H9 (cell line): ENCODE measurements at regions not wholly inside any gene's neighbourhood (a gene's known extent, or its start where the extent isn't known, plus 50 kb on each side); places are given as distances from the start of the nearest gene placed in this dataset.

ENCODE experiments used
- DNase-seq: peaks from one replicate; pipeline ENCODE4 v3.0.0-alpha.2; 2017
- H2AFZ ChIP-seq: one replicate; pipeline ENCODE4 v1.6.1; 2013; ENCODE audit warnings: mild to moderate bottlenecking, low read length, control low read depth, moderate library complexity
- H2AK5ac ChIP-seq: 2 replicates; pipeline ENCODE4 v1.6.1; 2013; ENCODE audit warnings: low read length, control low read depth, mixed read lengths; ENCODE audit not compliant: insufficient read length
- H2BK120ac ChIP-seq: one replicate; pipeline ENCODE4 v1.6.1; 2013; ENCODE audit warnings: low read depth, mild to moderate bottlenecking, low read length, control low read depth, inconsistent platforms; ENCODE audit not compliant: poor library complexity, severe bottlenecking
- H2BK12ac ChIP-seq: 2 replicates; pipeline ENCODE4 v1.6.1; 2013; ENCODE audit warnings: low read length, control low read depth, mixed read lengths, low read depth; ENCODE audit not compliant: insufficient read length
- H2BK15ac ChIP-seq: 2 replicates; pipeline ENCODE4 v1.6.1; 2013; ENCODE audit warnings: low read depth, low read length, control low read depth
- H2BK20ac ChIP-seq: one replicate; pipeline ENCODE4 v1.6.1; 2013; ENCODE audit warnings: low read depth, mild to moderate bottlenecking, low read length, control low read depth, inconsistent platforms; ENCODE audit not compliant: poor library complexity, severe bottlenecking
- H2BK5ac ChIP-seq: 2 replicates; pipeline ENCODE4 v1.6.1; 2013; ENCODE audit warnings: low read length, control low read depth, mixed read lengths; ENCODE audit not compliant: insufficient read length
- H3K14ac ChIP-seq: 2 replicates; pipeline ENCODE4 v1.6.1; 2013; ENCODE audit warnings: low read length, control low read depth; ENCODE audit not compliant: insufficient read depth
- H3K18ac ChIP-seq: 2 replicates; pipeline ENCODE4 v1.6.1; 2013; ENCODE audit warnings: low read depth, mild to moderate bottlenecking, mixed read lengths, low read length, control low read depth; ENCODE audit not compliant: insufficient read length
- H3K23ac ChIP-seq: 2 replicates; pipeline ENCODE4 v1.6.1; 2013; ENCODE audit warnings: low read length, control low read depth, mixed read lengths, low read depth; ENCODE audit not compliant: insufficient read length
- H3K23me2 ChIP-seq: 2 replicates; pipeline ENCODE4 v1.6.1; 2013; ENCODE audit warnings: low read depth, mild to moderate bottlenecking, mixed read lengths, low read length, control low read depth; ENCODE audit not compliant: insufficient read length, poor library complexity, severe bottlenecking
- H3K27ac ChIP-seq: 2 replicates; pipeline ENCODE4 v1.5.1; 2013; ENCODE audit warnings: low read length, control low read depth, mixed read lengths, low read depth; ENCODE audit not compliant: insufficient read length
- H3K27me3 ChIP-seq: 2 replicates; pipeline ENCODE4 v1.6.1; 2013; ENCODE audit warnings: low read length, control low read depth, inconsistent platforms; ENCODE audit not compliant: insufficient read depth
- H3K4ac ChIP-seq: 2 replicates; pipeline ENCODE4 v1.6.1; 2013; ENCODE audit warnings: low read depth, mild to moderate bottlenecking, control low read depth, inconsistent platforms, low read length, moderate library complexity
- H3K4me1 ChIP-seq: 2 replicates; pipeline ENCODE4 v1.6.1; 2013; ENCODE audit warnings: low read length, control low read depth, inconsistent platforms; ENCODE audit not compliant: insufficient read depth
- H3K4me2 ChIP-seq: 2 replicates; pipeline ENCODE4 v1.6.1; 2013; ENCODE audit warnings: low read length, control low read depth, mixed read lengths; ENCODE audit not compliant: insufficient read length, insufficient read depth
- H3K56ac ChIP-seq: 2 replicates; pipeline ENCODE4 v1.6.1; 2013; ENCODE audit warnings: low read depth, mild to moderate bottlenecking, mixed read lengths, low read length, control low read depth; ENCODE audit not compliant: insufficient read length
- H3K79me1 ChIP-seq: 2 replicates; pipeline ENCODE4 v1.6.1; 2013; ENCODE audit warnings: low read depth, mild to moderate bottlenecking, moderate library complexity, low read length, control low read depth, inconsistent platforms; ENCODE audit not compliant: insufficient read depth, poor library complexity, severe bottlenecking
- H3K79me2 ChIP-seq: 2 replicates; pipeline ENCODE4 v1.6.1; 2013; ENCODE audit warnings: low read length, control low read depth, inconsistent platforms; ENCODE audit not compliant: insufficient read depth
- H3K9ac ChIP-seq: 2 replicates; pipeline ENCODE4 v1.6.1; 2013; ENCODE audit warnings: low read length, control low read depth, mixed read lengths; ENCODE audit not compliant: insufficient read length; ENCODE audit errors: extremely low read depth
- H3K9me3 ChIP-seq: one replicate; pipeline ENCODE4 v1.6.1; 2013; ENCODE audit warnings: low read depth, low read length, inconsistent platforms; ENCODE audit not compliant: control insufficient read depth
- H3T11ph ChIP-seq: one replicate; pipeline ENCODE4 v1.6.1; 2013; ENCODE audit warnings: mild to moderate bottlenecking, low read length, control low read depth, inconsistent platforms
- H4K20me1 ChIP-seq: one replicate; pipeline ENCODE4 v1.6.1; 2013; ENCODE audit not compliant: control insufficient read depth, insufficient read length, insufficient read depth
- H4K5ac ChIP-seq: 2 replicates; pipeline ENCODE4 v1.6.1; 2013; ENCODE audit warnings: low read depth, mild to moderate bottlenecking, mixed read lengths, low read length, control low read depth; ENCODE audit not compliant: insufficient read length
- H4K8ac ChIP-seq: replicated peaks from 2 replicates; pipeline ENCODE4 v1.6.1; 2013; ENCODE audit warnings: low read length, control low read depth, mixed read lengths, low read depth; ENCODE audit not compliant: insufficient read length
- H4K91ac ChIP-seq: 2 replicates; pipeline ENCODE4 v1.6.1; 2013; ENCODE audit warnings: low read depth, mild to moderate bottlenecking, moderate library complexity, mixed read lengths, low read length, control low read depth; ENCODE audit not compliant: insufficient read length
- H3K27ac Mint-ChIP-seq, 3 experiments: 2 replicates in 2 of 3; 3 replicates in 1 of 3; pipeline ENCODE4 v1.8.0; 2020 to 2021; ENCODE audit warnings: mixed read lengths in 3 of 3, mild to moderate bottlenecking in 1 of 3, moderate library complexity in 1 of 3
- H3K27me3 Mint-ChIP-seq: 2 replicates; pipeline ENCODE4 v1.8.0; 2021; ENCODE audit warnings: low read depth, mild to moderate bottlenecking, moderate library complexity, mixed read lengths
- H3K36me3 Mint-ChIP-seq, 3 experiments: 2 replicates in 2 of 3; 3 replicates in 1 of 3; pipeline ENCODE4 v1.8.0; 2020 to 2021; ENCODE audit warnings: low read depth in 3 of 3, mixed read lengths in 3 of 3; ENCODE audit not compliant: insufficient read depth in 1 of 3
- H3K4me1 Mint-ChIP-seq, 2 experiments: 2 replicates each; pipeline ENCODE4 v1.8.0; 2020; ENCODE audit warnings: mixed read lengths in 2 of 2
- H3K4me3 Mint-ChIP-seq, 2 experiments: 2 replicates in 1 of 2; 3 replicates in 1 of 2; pipeline ENCODE4 v1.8.0; 2020 to 2021; ENCODE audit warnings: mild to moderate bottlenecking in 2 of 2, mixed read lengths in 2 of 2, moderate library complexity in 1 of 2
- H3K9me3 Mint-ChIP-seq, 2 experiments: 2 replicates in 1 of 2; 3 replicates in 1 of 2; pipeline ENCODE4 v1.8.0; 2020; ENCODE audit warnings: mild to moderate bottlenecking in 2 of 2, mixed read lengths in 2 of 2, moderate library complexity in 1 of 2
- WGBS: extraction: QIAGEN DNeasy Blood & Tissue Kit; methylation state at CpG from one replicate; pipeline ENCODE4 v1.1.7; 2013; ENCODE audit warnings: missing lambda C conversion rate, low lambda C conversion rate, mixed read lengths; ENCODE audit not compliant: insufficient read length; ENCODE audit errors: extremely low coverage; 5-methylcytosine and 5-hydroxymethylcytosine counted together
- TF ChIP-seq, protein P1 (sequence below): fragments of 200-600 bp; sonication (generic); conservative IDR thresholded peaks from 3 replicates; pipeline ENCODE4 v1.8.0; 2021; ENCODE audit warnings: antibody characterized with exemption, mild to moderate bottlenecking

DNA sequence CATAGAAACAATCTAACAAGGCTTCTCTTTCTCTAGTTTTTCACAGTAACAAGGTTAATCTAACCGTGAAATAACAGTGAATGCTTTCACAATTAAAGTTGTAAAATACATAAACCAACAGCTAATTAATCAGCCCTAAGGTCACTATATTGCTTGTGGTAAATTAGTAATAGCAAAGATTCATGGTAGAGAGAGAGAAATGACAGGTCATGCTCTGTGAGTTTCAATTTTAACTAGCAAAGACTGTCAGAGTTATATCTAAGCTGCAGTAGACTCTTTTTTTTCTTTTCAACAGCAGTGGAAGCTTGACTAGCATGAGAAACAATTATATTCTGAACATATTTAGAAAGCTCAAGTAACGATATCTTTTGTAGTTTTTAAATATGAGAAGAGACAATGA is 1068.0 kb downstream of the MAT2B start:
- no peak overlapping the region for H2BK12ac ChIP-seq
- Mint-ChIP-seq H3K36me3 (no peaks in the 10 kb centered on the region), H3K27ac (no peak overlapping the region), H3K27me3 (no peaks in the 10 kb centered on the region), H3K9me3 (no peaks in the 10 kb centered on the region), H3K4me1 (no peaks in the 10 kb centered on the region), H3K4me3 (no peak overlapping the region)
- no peak overlapping the region for H2BK15ac ChIP-seq
- no peak overlapping the region for H3K14ac ChIP-seq
- H2AK5ac ChIP-seq = no peak overlapping the region
- TF ChIP-seq, protein P1, sequence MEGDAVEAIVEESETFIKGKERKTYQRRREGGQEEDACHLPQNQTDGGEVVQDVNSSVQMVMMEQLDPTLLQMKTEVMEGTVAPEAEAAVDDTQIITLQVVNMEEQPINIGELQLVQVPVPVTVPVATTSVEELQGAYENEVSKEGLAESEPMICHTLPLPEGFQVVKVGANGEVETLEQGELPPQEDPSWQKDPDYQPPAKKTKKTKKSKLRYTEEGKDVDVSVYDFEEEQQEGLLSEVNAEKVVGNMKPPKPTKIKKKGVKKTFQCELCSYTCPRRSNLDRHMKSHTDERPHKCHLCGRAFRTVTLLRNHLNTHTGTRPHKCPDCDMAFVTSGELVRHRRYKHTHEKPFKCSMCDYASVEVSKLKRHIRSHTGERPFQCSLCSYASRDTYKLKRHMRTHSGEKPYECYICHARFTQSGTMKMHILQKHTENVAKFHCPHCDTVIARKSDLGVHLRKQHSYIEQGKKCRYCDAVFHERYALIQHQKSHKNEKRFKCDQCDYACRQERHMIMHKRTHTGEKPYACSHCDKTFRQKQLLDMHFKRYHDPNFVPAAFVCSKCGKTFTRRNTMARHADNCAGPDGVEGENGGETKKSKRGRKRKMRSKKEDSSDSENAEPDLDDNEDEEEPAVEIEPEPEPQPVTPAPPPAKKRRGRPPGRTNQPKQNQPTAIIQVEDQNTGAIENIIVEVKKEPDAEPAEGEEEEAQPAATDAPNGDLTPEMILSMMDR = no peak
- H3K79me2 ChIP-seq = no peaks in the 10 kb centered on the region
- no peaks in the 10 kb centered on the region for H3K4me1 ChIP-seq
- no peak overlapping the region for H3K9ac ChIP-seq
- no peaks in the 10 kb centered on the region for H3K23me2 ChIP-seq
- no peak overlapping the region for H4K8ac ChIP-seq
- no peak overlapping the region for H3K56ac ChIP-seq
- H3K27me3 ChIP-seq = no peaks in the 10 kb centered on the region
- H3K27ac ChIP-seq = no peak overlapping the region
- H2BK5ac ChIP-seq = no peak overlapping the region
- no CpG with 5 or more reads among the region's 2 CpGs for WGBS
- DNase-seq = no peak
- H4K91ac ChIP-seq = no peak overlapping the region
- H3K79me1 ChIP-seq = no peaks in the 10 kb centered on the region
- H3K18ac ChIP-seq = no peak overlapping the region
- no peak overlapping the region for H3K4ac ChIP-seq
- H3K23ac ChIP-seq = no peak overlapping the region
- H4K5ac ChIP-seq = no peak overlapping the region
- H2BK120ac ChIP-seq = no peak overlapping the region
- H3K9me3 ChIP-seq = no peaks in the 10 kb centered on the region
- H3K4me2 ChIP-seq = no peak overlapping the region
- H3T11ph ChIP-seq = no peak overlapping the region
- H2AFZ ChIP-seq = no peak overlapping the region
- H2BK20ac ChIP-seq = no peak overlapping the region
- no peaks in the 10 kb centered on the region for H4K20me1 ChIP-seq
